GM19351 (cell line): ENCODE measurements at regions not wholly inside any gene's neighbourhood (a gene's known extent, or its start where the extent isn't known, plus 50 kb on each side); places are given as distances from the start of the nearest gene placed in this dataset.
"Not testable (repeated sequence)": the region's sequence is repeated elsewhere in the genome, so short reads cannot be mapped to it uniquely, and the experiment has no call there.

Source experiments
- ATAC-seq: cut with Tn5 transposase; IDR thresholded peaks from one replicate; pipeline ENCODE4 v1.9.1; 2021; ENCODE audit warnings: mild to moderate bottlenecking, moderate library complexity; ENCODE audit not compliant: unreplicated experiment

DNA sequence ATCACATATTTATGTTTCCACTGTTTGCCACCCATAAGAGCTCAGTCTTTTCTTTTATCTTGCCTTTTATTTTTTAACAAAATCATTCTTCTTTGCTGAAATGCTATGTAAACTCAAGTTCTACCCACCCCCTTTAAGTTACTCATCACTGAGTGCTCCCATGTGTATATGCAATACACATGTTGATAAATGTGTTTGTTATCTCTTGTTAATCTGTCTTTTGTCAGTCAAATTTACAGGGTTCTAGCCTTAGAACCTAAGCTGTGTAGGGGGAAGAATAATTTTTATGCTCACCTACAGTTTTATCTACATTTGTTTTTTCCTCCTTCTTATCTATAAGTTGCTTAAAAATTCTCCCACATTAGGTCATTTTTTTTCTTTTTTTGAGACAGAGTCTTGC is 1195.9 kb downstream of the ROBO2 start:
- ATAC-seq: no peak

DNA sequence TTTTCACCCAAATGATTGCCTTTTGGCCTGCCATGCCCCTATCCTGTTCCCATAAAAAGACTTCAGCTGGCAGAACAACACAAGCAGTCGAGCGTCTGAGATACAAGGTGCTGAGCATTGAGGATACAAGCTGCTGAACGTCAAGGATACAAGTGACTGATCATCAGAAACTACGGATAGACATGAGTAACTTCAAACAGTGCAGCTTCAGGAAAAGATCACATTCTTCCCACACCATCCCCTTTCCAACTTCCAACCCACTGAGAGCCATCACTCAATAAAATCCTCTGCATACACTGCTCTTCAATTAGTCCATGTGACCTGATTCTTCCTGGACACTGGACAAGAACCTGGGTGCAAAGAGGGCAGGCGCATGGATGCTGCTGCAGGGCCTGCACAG is 1198.9 kb downstream of the ROBO2 start:
- ATAC-seq: no peak

DNA sequence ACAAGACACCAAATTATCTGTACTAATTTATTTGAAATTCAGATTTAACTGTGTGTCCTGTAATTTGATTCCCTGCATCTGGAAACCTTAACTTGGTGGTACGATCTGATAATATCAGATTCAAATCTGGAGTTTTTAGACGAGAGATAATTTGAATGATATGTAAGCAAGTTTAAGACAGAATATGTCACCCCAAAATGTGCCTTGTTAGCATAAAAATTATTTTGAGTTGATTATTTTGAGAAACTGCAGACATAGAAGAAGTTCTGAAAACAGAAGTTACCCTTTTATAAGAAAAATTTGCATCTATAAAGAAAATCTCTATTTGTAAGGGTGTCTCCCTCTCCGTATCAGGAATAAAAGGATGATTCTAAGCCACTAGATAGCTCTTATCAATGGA is 1202.8 kb downstream of the ROBO2 start:
- ATAC-seq: no peak

DNA sequence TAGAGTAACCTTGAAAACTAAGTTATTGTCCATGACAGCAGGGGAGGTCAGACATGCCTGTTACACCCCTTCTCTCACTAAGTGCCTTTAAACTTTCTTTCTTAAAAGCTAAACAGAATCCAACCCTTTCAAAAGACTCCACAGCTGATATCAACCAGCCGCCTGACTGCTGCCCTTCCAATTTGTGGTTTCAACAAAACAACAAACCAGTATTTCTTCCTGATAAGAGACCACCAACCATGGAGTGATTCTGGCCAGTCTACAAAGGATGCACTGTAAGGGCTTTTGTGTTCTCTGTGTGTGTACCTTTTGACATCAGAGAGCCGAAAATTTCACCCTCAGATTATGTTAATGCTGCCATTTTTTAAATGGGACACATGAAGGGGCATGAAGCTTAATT is 1204.2 kb downstream of the ROBO2 start:
- no peak for ATAC-seq

DNA sequence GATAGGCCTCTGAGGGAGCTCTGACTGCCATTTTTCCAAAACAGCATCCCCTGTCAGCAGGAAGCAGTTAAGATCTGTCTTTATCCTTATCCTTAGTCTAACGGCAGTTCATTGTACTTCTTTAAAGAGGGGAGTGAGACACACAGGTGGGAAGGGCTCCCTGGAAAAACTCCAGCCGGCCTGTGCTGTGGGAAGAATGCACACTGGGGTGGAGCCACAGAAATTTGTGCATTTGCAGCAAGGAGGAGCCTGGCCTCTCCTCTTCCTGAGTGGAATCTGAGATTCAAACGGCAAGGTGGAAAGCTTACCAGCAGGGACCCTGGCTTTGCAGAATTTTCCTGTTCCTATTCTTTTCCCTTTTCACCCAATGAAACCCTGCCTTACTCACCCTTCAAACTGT is 1209.4 kb downstream of the ROBO2 start:
- no peak for ATAC-seq

DNA sequence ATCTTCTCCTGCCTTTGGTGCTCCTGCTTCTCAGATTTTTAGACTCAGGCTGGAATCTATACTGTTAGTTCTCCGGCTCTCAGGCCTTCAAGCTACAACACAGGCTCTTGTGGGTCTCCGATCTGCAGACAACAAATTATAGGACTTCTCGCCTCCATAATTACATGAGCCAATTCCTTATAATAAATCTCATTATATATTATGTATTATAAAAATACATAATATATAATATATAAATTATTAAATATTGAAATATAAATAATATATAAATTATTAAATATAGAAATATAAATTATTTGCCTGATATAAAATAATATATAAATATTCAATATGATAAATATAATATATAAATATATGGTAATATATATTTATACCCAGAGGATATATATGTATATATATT is 1214.0 kb downstream of the ROBO2 start:
- no peak for ATAC-seq

DNA sequence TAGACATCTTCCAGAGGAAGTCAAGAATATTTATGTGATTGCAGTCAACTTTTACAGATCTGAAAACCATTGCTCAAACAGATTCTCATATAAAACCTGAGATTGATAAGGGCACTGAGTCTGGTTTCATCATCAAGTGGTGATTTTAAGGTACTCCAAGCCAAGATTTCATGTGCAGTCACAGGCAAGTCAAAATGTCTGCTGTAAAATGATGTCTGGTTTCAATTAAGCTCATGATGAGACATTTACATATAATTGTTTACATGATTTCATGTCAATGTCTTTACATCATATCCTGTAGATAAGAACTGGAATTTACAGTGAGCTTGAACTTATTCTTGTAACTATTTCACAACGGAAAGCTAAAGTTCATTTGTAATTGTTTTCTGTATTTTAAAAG is 1215.5 kb downstream of the ROBO2 start:
- ATAC-seq: no peak

DNA sequence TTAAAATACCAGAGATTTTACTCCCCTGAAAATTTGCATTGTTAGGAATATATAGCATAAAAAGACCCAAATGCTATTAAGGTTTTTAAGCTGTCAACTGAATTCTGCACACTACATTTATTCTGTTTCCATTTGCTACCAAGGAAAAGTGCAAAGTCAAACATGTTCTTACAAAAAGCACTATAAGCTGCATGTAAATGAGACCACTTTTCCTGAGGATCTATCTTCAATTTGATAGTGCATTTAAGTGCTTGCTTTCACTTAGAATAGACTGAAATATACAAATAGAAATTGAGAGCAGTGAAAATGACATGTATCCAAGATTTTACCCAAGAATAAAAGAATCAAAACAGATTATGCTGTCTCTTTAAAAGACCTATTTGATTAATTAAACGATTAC is 1216.2 kb downstream of the ROBO2 start:
- no peak for ATAC-seq

DNA sequence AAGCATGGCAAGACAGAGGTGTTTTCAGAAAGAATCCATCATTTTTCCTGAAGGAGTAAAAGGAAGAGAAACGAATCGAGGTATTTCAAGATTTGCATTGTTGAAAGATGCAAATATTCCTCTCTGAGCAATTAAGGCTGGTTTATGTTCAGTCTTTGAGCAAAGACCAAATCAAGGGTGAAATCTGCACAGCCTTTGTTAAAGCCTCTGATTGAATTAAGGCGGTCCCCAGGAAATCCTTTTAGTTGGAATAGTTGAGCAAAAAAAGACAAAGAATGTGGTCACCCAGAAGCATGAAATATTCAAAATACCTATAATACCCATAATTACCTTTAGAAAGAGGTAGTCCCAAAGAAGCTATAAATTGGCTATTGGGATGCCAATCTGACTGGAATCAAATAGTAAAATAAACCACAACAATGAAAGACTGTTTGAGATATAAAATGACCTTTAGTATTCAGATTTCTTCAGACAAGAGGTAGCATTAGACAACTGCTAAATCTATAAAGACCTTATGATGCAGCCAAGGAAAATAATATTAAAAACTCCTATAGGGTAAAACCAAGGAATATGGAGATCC is 1218.1 kb downstream of the ROBO2 start:
- ATAC-seq: no peak

DNA sequence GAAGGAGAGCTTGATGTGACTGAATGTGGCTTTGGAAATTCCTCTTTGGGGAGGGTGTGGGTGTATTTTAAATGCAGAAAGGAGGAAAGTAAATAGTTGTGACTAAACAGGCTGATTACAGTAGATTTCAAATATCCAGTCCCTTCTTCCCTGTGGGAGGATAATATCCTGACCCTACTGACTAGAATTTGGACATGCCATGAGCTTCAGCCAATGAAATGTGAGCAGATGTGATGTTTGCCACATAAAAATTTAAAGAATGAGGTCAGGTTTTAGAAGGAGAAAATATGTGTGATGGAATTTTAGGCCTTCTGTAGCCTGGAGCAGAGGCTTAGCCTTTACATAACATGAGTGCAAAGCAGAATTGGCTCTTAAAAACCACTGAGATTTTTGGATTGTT is 1218.9 kb downstream of the ROBO2 start:
- ATAC-seq: no peak

DNA sequence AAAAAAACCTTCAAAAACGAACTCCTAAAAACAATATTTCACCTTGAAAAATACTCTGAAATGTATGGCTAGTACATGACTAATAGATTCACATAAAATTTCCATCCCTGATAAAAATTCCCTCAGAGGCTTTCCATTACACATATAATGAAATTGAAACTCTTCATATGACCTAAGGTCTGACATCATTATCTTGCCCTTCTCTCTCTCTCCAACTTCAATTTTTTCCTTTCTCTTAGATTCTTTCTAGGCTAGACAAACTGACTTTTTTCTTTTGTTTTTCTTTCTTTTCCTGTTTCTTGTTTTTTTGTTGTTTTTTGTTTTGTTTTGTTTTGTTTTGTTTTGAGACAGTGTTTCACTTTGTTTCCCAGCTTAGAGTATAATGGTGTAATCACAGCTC is 1220.5 kb downstream of the ROBO2 start:
- ATAC-seq: no peak

DNA sequence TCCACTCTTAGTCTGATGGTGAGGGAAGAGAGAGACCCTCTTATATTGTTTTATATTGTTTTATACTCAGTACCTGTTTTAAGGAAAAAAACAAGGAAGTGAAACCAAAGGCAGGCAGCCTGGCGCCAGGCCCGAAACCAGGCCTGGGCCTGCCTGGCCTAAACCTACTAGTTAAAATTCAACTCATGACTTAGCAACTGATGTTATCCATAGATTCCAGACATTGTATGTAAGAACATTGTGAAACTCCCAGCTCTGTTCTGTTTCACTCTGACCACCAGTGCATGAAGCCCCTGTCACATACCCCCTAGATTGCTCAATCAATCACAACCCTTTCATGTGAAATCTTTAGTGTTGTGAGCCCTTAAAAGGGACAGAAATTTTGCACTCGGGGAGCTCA is 1226.7 kb downstream of the ROBO2 start:
- not testable (repeated sequence) for ATAC-seq

DNA sequence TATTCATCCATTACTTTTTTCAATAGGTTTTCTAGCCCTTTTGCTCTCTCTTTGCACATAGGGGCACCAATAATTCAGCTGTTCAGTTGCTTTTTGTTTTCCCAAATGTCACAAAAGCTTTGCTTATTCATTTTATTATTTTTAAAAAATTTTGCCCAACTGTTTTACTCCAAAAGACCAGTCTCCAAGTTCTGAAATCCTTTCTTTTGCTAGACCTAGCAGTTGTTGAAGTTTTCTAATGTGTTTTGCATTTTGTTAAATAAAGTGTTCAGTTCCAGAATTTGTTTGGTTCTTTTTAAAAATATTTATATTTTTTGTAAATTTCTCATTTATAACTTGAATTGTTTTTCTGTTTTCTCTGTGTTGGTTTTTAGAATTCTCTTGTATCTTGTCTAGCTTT is 1227.3 kb downstream of the ROBO2 start:
- ATAC-seq: no peak

DNA sequence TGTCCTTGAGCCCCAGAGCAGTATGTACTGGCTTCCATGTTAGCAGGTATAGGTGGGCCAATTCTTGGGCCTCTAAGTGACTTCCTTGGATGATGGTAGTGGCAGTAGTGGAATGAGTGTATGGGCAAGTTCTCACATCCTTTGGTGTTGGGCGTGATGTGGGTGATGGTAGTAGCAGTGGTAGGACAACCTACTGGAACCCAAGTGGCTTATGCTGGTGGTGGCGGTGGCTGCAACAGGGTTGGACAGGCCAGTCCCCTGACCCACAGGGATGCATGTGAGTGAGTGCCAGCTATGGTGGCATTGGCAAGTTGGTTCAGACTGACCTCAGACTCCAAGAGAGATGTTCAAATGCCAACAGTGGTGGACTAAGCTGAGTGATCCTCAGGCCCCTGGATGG is 1228.2 kb downstream of the ROBO2 start:
- no peak for ATAC-seq

DNA sequence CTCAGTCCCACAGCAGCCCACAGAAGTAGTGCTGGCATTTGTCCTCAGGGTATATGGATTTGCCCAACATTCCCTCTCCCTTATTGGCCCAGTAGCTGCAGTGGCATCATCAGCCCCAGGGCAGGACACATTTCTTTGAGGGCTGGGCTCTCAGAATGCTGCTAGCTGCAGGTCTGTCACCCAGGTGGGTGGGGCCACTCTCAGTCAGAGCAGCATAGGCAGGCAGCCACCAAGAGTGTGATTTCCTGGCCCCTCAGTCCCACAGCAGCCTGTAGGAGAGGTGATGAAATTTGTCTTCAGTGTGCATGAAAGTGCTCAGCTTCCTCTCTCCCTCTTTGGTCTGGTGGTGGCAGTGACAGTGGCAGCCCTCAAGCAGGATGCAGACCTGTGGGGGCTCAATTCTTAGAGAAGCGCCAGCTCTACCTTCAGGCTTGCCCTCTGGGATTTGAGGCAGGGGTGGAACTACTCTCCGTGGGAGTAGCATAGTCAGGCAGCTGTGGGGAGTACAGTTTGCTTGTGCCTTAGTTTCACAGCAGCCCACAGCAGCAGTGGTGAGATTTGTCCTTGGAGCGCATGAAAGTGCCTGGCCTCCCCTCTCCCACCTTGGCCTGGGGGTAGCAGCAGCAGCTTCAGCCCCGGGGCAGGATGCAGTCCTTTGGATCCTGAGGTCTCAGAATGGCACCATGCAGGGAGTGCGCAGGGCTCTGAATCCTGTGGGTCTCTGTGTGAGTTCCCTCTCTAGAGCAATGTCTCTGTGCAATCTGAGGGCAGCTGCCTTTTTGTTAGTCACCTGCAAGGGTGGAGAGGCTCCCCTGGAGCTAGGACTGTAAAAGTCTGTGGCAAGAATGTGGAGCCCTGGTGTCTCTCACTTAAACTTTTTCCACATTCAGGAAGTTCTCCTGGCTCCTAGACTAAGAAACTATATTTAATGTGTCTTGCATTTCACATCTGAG is 1229.1 kb downstream of the ROBO2 start:
- ATAC-seq: no peak

DNA sequence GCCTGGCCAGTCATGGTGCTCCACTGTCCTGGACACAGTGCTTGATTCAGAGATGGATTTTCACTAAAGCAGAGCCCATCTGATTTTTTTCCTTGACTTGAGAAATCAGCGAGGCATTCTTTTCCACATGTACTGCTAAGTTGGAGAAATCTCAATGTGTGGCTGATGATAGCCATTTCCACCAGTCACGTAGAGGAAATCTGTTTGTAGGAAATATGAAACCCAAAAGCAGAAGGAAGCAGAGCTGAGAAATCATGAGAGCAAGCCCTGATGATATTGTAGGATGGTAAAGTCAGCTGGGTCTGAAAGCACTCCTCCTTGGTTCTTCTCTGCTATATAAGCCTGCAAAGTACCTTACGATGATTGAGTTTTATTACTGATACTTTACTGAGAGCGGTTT is 1233.4 kb downstream of the ROBO2 start:
- no peak for ATAC-seq

DNA sequence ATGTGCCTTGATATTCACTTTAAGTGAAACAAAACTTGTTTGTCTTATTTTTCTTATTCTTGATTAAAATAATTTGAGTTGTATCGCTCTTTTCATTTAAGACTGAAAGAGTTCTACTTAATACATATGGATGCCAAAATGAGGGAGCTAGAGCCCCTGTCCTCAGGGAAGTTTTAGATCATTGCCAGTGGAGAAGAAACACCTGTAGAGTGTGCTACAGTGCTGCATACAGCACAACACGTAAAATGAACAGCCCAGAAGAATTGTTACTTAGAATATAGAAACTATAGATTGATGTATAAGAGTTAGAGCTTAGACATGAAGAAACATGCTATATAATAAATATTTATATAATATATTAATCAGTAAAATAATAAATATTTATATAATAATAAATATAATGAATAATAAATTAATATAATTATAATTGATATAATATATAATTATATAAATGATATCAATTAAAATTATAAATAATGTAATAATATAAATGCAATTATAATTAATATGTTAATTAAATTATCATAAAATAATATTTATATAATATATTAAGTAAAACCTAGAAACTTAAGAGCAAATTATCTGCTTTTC is 1234.7 kb downstream of the ROBO2 start:
- no peak for ATAC-seq

DNA sequence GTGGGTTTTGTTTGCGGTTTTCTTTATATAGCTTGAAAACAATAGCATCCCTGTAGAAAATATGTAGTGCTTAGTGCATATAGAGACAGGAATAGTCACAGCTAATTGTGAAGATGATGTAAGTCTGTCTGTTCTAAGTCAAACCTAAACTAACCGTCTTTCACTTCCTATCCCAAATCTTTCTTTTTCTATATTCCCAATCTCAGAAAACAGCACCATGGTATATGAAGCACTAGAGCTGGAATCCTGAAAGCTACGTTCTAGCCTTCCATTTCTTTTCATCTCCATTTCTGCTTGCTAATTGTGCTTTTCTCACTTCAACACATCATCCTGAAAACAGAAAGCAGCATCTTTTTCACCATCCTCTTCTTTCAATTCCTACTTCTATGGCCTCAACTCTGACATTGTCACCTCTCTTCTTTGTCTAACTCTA is 1235.5 kb downstream of the ROBO2 start:
- no peak for ATAC-seq

DNA sequence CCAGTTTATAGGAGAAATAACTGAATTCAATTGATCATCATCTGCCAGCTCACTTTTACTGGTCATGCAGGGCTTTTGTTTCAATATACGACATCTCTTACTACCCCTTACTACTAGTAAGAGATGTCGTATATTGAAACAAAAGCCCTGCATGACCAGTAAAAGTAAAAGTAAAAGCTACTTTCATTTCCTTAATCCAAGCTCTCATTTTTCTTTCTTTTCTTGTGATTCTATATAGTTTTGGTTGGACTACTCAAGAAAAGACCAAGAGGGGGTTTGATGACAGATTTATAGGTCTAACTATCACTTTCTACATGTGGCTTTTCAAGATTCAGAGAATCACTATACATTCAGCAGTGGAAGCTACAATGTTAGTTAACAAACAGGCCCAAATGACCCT is 1237.3 kb downstream of the ROBO2 start:
- peak; percentile 49 for ATAC-seq

DNA sequence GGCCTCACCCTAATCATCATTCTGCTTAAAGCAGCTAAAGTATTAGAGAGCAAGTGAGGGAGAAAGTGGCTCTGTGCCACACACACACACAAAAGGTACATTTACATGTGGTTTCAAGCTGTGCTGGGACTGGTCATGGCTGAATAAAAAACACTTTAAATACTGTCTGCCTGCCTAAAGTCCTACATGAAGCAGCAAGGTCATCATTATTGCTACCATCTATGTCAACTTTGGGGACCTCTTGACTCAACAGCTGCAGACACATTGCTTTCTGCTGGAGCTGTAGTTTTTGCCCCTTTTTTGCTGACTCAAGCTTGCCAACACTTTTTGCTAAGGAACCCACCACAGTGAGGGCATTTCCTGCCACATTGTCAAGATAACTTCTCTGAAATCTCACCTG is 1237.9 kb downstream of the ROBO2 start:
- peak; percentile 24 for ATAC-seq

DNA sequence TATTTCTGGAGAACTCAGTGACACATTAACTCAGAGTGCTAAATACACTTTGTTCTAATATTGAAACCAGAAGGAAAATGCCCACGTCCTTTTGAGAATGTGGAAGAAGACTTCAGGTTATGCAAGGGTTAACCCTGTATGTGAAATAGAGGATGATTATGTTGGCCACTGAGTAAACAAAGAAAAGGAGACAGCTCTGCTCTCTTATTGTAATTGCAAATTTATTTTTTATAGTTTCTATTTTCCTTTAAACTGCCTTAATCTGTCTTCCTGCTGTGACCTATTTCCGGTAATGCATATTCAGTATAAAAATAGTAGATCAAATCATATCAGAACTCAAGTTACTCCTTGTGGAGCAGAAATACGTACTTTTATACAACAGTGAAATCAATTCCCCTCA is 1239.2 kb downstream of the ROBO2 start:
- no peak for ATAC-seq

DNA sequence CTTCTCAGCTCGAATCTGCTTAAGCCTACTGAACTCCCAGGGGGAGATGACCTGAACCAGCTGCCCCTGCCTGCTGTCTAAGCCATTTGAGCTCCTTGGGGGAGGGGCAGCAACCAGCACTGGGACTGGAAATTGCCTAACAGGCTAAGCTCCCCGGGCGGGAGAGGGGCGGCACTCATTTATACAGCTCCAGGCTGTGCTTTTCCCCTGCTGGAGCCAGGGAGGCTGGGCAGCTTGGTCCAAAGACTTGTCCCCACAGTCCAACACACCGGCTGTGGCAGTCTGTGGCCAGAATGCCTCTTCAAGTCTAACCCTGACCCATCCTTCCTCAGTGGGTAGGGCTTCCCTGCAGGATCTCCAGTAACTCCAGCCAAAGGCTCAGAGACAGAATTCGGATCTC is 1241.5 kb downstream of the ROBO2 start:
- ATAC-seq: no peak
